ENCODE measurements at regions not wholly inside any gene's neighbourhood (a gene's known extent, or its start where the extent isn't known, plus 50 kb on each side); places are given as distances from the start of the nearest gene placed in this dataset.

- Histone ChIP-seq H3K27me3 (ENCODE audit: control insufficient read depth in 1 of 2, insufficient read depth in 2 of 2, low read length in 2 of 2) (peaks cover 0 to 9% of the 10 kb centered on the region in 2 experiments; a peak in 2 of 5 replicates), H4K20me1 (ENCODE audit: insufficient read depth, low read length) (no peaks in the 10 kb centered on the region), H3K4me2 (ENCODE audit: low read depth, low read length) (no peak overlapping the region), H3K9me3 (ENCODE audit: low read length) (no peaks in the 10 kb centered on the region), H2AFZ (ENCODE audit: low read length) (no peak overlapping the region), H3K27ac (ENCODE audit: extremely low read length, insufficient read depth, low read length) (no peak overlapping the region), H3K36me3 (replicated peaks in 1 of 2; ENCODE audit: control insufficient read depth in 1 of 2, insufficient read depth in 2 of 2, low read length in 2 of 2) (no peaks in the 10 kb centered on the region), H3K9ac (ENCODE audit: insufficient read depth, low read depth, low read length) (no peak overlapping the region), H3K4me3 (replicated peaks in 1 of 3; ENCODE audit: insufficient read depth in 1 of 3, low read depth in 2 of 3, low read length in 3 of 3) (no peak overlapping the region), H3K4me1 (ENCODE audit: insufficient read depth, low read length) (0 out of 2 replicates have a peak, but pooled peaks cover 8% of the 10 kb centered on the region), H3K79me2 (ENCODE audit: insufficient read depth, low read length) (no peaks in the 10 kb centered on the region)
- BruUV-seq (replicated peaks): no TSS peak
- CTCF ChIA-PET (ENCODE audit: low intra/inter-chr PET ratio, low total read pairs): no interaction called here
- under 1% methylated on average over 5 of the region's 5 CpGs for WGBS (ENCODE audit: low lambda C conversion rate)
- no peak for TF ChIP-seq ZNF790 (CRISPR knock-in tag; IDR thresholded peaks at IDR 0.05; ENCODE audit: borderline replicate concordance)
- no peak for TF ChIP-seq FOXK2 (IDR thresholded peaks at IDR 0.05)
- no peak for TF ChIP-seq ZNF547 (CRISPR knock-in tag; IDR thresholded peaks at IDR 0.05)
- TF ChIP-seq TFDP1 (CRISPR knock-in tag; IDR thresholded peaks at IDR 0.05; ENCODE audit: borderline replicate concordance): no peak
- TF ChIP-seq ZSCAN22 (CRISPR knock-in tag; IDR thresholded peaks at IDR 0.05): no peak
- in situ Hi-C loops (cut with HindIII; ENCODE audit: extremely low pct_ligation_motif_present, low pct_unique_long_range_greater_than_20kb) (no loop called here), intact Hi-C loops (cut with micrococcal nuclease; ENCODE audit: unreplicated experiment) (no loop called here)
- FAIRE-seq (no peak), ATAC-seq (no peak), DNase-seq (ENCODE audit: low spot score) (no peak)
- POLR2A ChIA-PET: no interaction called here
Measured at GRCh38 chr1:29631361-29631760, 395.0 kb downstream of the PTPRU start.

GRCh38 chr1:29630756-29631155 lies 394.4 kb downstream of the PTPRU start:
- Histone ChIP-seq H3K79me2 (ENCODE audit: insufficient read depth, low read length) (no peaks in the 10 kb centered on the region), H3K4me2 (ENCODE audit: low read depth, low read length) (no peak overlapping the region), H3K4me1 (ENCODE audit: insufficient read depth, low read length) (0 out of 2 replicates have a peak, but pooled peaks cover 8% of the 10 kb centered on the region), H3K27me3 (ENCODE audit: control insufficient read depth in 1 of 2, insufficient read depth in 2 of 2, low read length in 2 of 2) (peaks cover 0 to 12% of the 10 kb centered on the region in 2 experiments; a peak in 2 of 5 replicates), H4K20me1 (ENCODE audit: insufficient read depth, low read length) (no peaks in the 10 kb centered on the region), H3K36me3 (replicated peaks in 1 of 2; ENCODE audit: control insufficient read depth in 1 of 2, insufficient read depth in 2 of 2, low read length in 2 of 2) (no peaks in the 10 kb centered on the region), H2AFZ (ENCODE audit: low read length) (no peak overlapping the region), H3K27ac (ENCODE audit: extremely low read length, insufficient read depth, low read length) (no peak overlapping the region), H3K9me3 (ENCODE audit: low read length) (no peaks in the 10 kb centered on the region), H3K4me3 (replicated peaks in 1 of 3; ENCODE audit: insufficient read depth in 1 of 3, low read depth in 2 of 3, low read length in 3 of 3) (no peak overlapping the region), H3K9ac (ENCODE audit: insufficient read depth, low read depth, low read length) (no peak overlapping the region)
- no peak for ATAC-seq
- in situ Hi-C loops (cut with HindIII; ENCODE audit: extremely low pct_ligation_motif_present, low pct_unique_long_range_greater_than_20kb): no loop called here
- intact Hi-C loops (cut with micrococcal nuclease; ENCODE audit: unreplicated experiment): no loop called here
- FAIRE-seq: no peak
- WGBS (ENCODE audit: low lambda C conversion rate): 50% methylated on average over 1 of the region's 1 CpG
- no peak for DNase-seq (ENCODE audit: low spot score)
- CTCF ChIA-PET (ENCODE audit: low intra/inter-chr PET ratio, low total read pairs): no interaction called here
- no TSS peak for BruUV-seq (replicated peaks)
- POLR2A ChIA-PET: no interaction called here
- TF ChIP-seq ZBTB21 (CRISPR knock-in tag; IDR thresholded peaks at IDR 0.05) (no peak), RARA (CRISPR knock-in tag; IDR thresholded peaks at IDR 0.05) (no peak), NR2C2 (CRISPR knock-in tag; IDR thresholded peaks at IDR 0.05; ENCODE audit: borderline replicate concordance) (no peak), THAP8 (CRISPR knock-in tag; IDR thresholded peaks at IDR 0.05; ENCODE audit: borderline replicate concordance) (no peak), CEBPG (CRISPR knock-in tag; IDR thresholded peaks at IDR 0.05) (no peak), ZNF124 (CRISPR knock-in tag; IDR thresholded peaks at IDR 0.05) (no peak)
